NB4 (cell line): ENCODE measurements at regions not wholly inside any gene's neighbourhood (a gene's known extent, or its start where the extent isn't known, plus 50 kb on each side); places are given as distances from the start of the nearest gene placed in this dataset.

ENCODE experiments used
- DNase-seq: peaks from one replicate; pipeline ENCODE4 v3.0.0; 2010; ENCODE audit warnings: low read depth
- H3K4me3 ChIP-seq: one replicate; pipeline ENCODE4 v1.5.1; 2011; ENCODE audit warnings: mild to moderate bottlenecking, low read depth, low read length, moderate library complexity
- MYC ChIP-seq: IDR thresholded peaks from 2 replicates; pipeline ENCODE4 v1.6.1; 2011; ENCODE audit warnings: low read depth, low read length
- POLR2A ChIP-seq: IDR thresholded peaks from 2 replicates; pipeline ENCODE4 v1.6.1; 2011; ENCODE audit warnings: mild to moderate bottlenecking; ENCODE audit not compliant: insufficient read length; ENCODE audit errors: extremely low read depth
- TF ChIP-seq, protein P1 (sequence below): IDR thresholded peaks from 2 replicates; pipeline ENCODE4 v1.6.1; 2011; ENCODE audit warnings: low read depth, low read length
- TF ChIP-seq, protein P2 (sequence below): IDR thresholded peaks from one replicate; pipeline ENCODE4 v1.5.1; 2012; ENCODE audit warnings: low read depth, low read length

DNA sequence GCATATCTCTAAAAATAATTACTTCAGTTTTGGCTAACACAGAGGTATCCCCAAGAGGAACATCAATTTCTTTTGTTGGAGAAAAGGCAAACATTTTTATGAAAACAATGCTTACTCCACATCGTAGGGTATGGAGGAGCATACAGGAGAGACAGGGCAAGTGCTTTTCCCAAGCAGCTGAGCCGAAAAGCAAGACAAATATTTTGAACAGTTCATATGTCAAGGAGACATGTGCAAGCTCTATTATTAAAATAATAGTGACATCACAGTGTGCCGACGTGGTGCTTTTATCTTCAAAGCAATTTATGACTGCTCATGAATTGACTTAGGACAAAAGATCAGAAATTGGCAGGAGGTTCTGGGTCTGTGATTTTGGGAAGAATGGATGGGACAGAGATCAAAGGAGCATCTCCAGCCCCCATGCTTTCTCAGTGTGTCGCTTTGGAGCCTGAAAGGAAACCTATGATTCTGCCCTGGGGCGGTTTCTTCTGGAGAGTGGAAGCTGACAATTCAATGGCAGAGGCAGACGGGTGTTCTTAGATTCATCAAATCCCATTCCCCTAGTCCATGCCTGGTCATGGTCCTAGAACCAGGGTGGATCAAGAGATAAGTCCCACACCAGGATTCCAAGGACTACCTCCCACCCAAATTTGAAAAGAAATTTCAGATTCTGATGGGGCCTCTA is 97.1 kb downstream of the JCAD start:
- H3K4me3 ChIP-seq, result no peak overlapping the region
- DNase-seq, result no peak
- TF ChIP-seq POLR2A (no peak), MYC (no peak)
- TF ChIP-seq, protein P1, sequence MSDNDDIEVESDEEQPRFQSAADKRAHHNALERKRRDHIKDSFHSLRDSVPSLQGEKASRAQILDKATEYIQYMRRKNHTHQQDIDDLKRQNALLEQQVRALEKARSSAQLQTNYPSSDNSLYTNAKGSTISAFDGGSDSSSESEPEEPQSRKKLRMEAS, result no peak
- TF ChIP-seq, protein P2, sequence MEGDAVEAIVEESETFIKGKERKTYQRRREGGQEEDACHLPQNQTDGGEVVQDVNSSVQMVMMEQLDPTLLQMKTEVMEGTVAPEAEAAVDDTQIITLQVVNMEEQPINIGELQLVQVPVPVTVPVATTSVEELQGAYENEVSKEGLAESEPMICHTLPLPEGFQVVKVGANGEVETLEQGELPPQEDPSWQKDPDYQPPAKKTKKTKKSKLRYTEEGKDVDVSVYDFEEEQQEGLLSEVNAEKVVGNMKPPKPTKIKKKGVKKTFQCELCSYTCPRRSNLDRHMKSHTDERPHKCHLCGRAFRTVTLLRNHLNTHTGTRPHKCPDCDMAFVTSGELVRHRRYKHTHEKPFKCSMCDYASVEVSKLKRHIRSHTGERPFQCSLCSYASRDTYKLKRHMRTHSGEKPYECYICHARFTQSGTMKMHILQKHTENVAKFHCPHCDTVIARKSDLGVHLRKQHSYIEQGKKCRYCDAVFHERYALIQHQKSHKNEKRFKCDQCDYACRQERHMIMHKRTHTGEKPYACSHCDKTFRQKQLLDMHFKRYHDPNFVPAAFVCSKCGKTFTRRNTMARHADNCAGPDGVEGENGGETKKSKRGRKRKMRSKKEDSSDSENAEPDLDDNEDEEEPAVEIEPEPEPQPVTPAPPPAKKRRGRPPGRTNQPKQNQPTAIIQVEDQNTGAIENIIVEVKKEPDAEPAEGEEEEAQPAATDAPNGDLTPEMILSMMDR, result no peak

DNA sequence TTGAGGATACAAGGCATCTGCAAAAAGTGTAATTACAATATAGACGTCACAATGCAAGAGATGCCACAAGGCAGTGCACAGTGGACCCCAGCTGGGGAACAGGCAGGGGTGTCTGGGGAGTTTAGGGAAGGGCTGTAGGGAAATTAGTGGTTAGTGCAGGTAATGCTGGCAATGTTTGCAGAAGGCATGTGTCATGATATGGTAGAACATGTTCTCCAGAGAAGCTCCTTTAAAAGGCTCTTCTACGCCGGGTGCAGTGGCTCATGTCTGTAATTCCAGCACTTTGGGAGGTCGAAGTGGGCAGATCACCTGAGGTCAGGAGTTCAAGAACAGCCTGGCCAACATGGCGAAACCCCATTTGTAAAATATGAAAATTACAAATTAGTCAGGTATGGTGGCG is 98.0 kb downstream of the JCAD start:
- no peak overlapping the region for H3K4me3 ChIP-seq
- TF ChIP-seq POLR2A (no peak), MYC (no peak)
- TF ChIP-seq, protein P1, result no peak
- TF ChIP-seq, protein P2, result no peak
- DNase-seq, result no peak

DNA sequence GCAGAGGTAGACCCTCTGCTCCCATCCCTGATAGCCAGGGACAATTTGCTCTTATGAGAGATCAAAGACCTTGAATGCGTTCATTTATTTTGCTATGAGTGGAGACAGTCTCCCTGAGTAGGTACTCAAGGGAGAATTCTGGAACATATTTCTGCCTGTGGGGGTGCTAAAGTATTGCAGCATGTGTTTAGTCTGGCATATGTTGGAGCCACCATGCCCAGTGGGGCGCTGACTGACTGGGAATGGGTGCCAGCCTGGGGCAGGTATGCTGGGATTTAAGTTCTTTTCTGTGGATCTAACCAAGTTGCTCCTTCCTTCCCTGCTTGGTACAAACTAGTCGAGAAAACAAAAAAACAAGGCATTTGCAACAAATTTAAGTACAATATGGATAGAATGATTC is 99.1 kb downstream of the JCAD start:
- TF ChIP-seq, protein P1, result no peak
- TF ChIP-seq MYC, result no peak
- TF ChIP-seq, protein P2, result no peak
- TF ChIP-seq POLR2A, result no peak
- no peak for DNase-seq
- H3K4me3 ChIP-seq, result no peak overlapping the region

DNA sequence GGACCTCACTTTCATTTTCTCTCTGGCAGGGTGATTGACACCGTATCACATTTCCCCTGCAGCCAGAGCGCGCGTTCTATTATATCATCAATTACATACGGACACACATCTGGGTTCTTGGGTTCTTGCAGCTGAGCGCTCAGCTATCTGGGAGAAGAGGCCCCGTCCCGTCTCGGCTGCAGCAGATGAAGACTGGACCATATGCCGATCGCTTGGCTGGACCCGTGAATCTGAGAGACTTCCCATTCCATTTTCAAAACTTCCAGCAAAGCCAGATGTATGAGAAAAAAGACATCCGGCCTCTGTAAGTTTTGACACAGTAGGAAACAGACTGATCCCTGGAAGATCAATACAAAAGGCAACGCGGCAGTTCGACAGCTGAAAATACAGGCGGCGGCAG is 99.8 kb downstream of the JCAD start:
- H3K4me3 ChIP-seq, result no peak overlapping the region
- DNase-seq, result no peak
- TF ChIP-seq MYC (no peak), POLR2A (no peak)
- TF ChIP-seq, protein P1, result no peak
- TF ChIP-seq, protein P2, result no peak

DNA sequence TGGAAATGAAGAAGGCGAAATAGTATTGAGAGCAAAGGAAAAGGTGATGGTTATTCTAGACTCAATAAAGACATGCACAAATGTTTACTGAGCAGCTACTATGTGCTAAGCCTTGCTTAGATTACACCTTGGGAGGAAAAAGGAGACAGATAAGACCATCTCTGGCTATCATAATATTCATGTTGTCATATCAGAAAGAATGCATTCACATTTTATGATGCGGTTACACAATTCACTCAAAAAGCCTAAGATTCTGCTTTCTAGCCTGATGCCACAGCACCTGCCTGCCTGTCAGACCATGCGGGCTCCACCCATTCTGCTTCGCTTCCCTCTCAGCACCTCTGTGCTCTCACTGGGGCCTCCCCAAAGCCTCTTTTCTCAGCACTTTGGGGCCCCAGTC is 100.9 kb downstream of the JCAD start:
- no peak overlapping the region for H3K4me3 ChIP-seq
- TF ChIP-seq MYC, result no peak
- TF ChIP-seq, protein P2, result no peak
- TF ChIP-seq, protein P1, result no peak
- no peak for TF ChIP-seq POLR2A
- no peak for DNase-seq
